Neural progenitor cell (in vitro differentiated cells): ENCODE measurements at regions not wholly inside any gene's neighbourhood (a gene's known extent, or its start where the extent isn't known, plus 50 kb on each side); places are given as distances from the start of the nearest gene placed in this dataset.

Experiments used
- EZH2 ChIP-seq: fragments of 200-600 bp; sonication (generic); IDR thresholded peaks from 2 replicates; pipeline ENCODE4 v1.6.1; 2017; ENCODE audit warnings: antibody characterized with exemption, mild to moderate bottlenecking, moderate library complexity
- TF ChIP-seq, protein P1 (sequence below): fragments of 200-600 bp; sonication (generic); IDR thresholded peaks from 2 replicates; pipeline ENCODE4 v1.5.1; 2017; ENCODE audit warnings: antibody characterized with exemption, mild to moderate bottlenecking

DNA sequence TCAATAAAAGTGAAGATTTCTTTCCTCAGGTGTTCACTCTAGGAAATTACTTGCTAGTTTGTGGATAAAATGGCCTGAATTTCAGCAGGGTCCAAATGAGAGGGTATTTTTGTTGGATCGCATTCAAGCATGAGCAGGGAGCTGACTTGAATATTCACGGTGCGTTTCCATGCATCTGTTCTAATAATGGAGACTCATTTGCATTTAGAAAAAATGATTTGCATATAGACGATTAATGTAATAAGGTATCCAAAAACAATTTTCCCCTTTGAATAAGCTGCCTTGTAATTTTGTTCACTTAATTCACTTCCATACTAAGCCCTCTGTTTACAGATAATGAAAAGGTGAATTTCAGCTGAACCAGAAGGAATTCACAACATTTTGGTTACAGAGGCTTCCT lies 130.9 kb upstream of the AJAP1 start:
- TF ChIP-seq, protein P1, sequence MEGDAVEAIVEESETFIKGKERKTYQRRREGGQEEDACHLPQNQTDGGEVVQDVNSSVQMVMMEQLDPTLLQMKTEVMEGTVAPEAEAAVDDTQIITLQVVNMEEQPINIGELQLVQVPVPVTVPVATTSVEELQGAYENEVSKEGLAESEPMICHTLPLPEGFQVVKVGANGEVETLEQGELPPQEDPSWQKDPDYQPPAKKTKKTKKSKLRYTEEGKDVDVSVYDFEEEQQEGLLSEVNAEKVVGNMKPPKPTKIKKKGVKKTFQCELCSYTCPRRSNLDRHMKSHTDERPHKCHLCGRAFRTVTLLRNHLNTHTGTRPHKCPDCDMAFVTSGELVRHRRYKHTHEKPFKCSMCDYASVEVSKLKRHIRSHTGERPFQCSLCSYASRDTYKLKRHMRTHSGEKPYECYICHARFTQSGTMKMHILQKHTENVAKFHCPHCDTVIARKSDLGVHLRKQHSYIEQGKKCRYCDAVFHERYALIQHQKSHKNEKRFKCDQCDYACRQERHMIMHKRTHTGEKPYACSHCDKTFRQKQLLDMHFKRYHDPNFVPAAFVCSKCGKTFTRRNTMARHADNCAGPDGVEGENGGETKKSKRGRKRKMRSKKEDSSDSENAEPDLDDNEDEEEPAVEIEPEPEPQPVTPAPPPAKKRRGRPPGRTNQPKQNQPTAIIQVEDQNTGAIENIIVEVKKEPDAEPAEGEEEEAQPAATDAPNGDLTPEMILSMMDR, result no peak
- no peak for TF ChIP-seq EZH2
